HG03103 (cell line): ENCODE measurements at regions not wholly inside any gene's neighbourhood (a gene's known extent, or its start where the extent isn't known, plus 50 kb on each side); places are given as distances from the start of the nearest gene placed in this dataset.
"Not testable (repeated sequence)": the region's sequence is repeated elsewhere in the genome, so short reads cannot be mapped to it uniquely, and the experiment has no call there.

ENCODE experiments used
- ATAC-seq: cut with Tn5 transposase; IDR thresholded peaks from one replicate; pipeline ENCODE4 v1.9.1; 2021; ENCODE audit warnings: low read depth; ENCODE audit not compliant: unreplicated experiment

GRCh38 chr12:11446372-11446771 is 51.0 kb upstream of the PRB2 start:
- ATAC-seq, result no peak

- no peak for ATAC-seq
Measured at GRCh38 chr12:11457996-11458645, 62.8 kb upstream of the PRB2 start.

GRCh38 chr12:11460343-11461023 is 65.1 kb upstream of the PRB2 start:
- no peak for ATAC-seq

- ATAC-seq, result no peak
Measured at GRCh38 chr12:11461433-11461832, 66.1 kb upstream of the PRB2 start.

GRCh38 chr12:11477110-11477509 is 81.7 kb upstream of the PRB2 start:
- no peak for ATAC-seq

GRCh38 chr12:11482955-11483354 is 87.6 kb upstream of the PRB2 start:
- ATAC-seq, result no peak

GRCh38 chr12:11486623-11487444 is 91.5 kb upstream of the PRB2 start:
- peak; percentile 89 for ATAC-seq

- ATAC-seq, result no peak
Measured at GRCh38 chr12:11496157-11496851, 100.9 kb upstream of the PRB2 start.

- ATAC-seq, result no peak
Measured at GRCh38 chr12:11497438-11497837, 102.1 kb upstream of the PRB2 start.

- peak; percentile 70 for ATAC-seq
Measured at GRCh38 chr12:11497995-11498394, 102.6 kb upstream of the PRB2 start.

GRCh38 chr12:11498574-11498973 is 103.2 kb upstream of the PRB2 start:
- ATAC-seq, result not testable (repeated sequence)

GRCh38 chr12:11499806-11500187 is 104.4 kb upstream of the PRB2 start:
- ATAC-seq, result no peak

GRCh38 chr12:11500188-11500860 is 105.0 kb upstream of the PRB2 start:
- ATAC-seq, result no peak

- no peak for ATAC-seq
Measured at GRCh38 chr12:11500861-11501230, 105.5 kb upstream of the PRB2 start.

GRCh38 chr12:11508699-11509098 is 113.3 kb upstream of the PRB2 start:
- ATAC-seq, result no peak

GRCh38 chr12:11509326-11509725 is 114.0 kb upstream of the PRB2 start:
- ATAC-seq, result no peak

- no peak for ATAC-seq
Measured at GRCh38 chr12:11510671-11511070, 115.3 kb upstream of the PRB2 start.

- no peak for ATAC-seq
Measured at GRCh38 chr12:11513288-11513687, 117.9 kb upstream of the PRB2 start.

GRCh38 chr12:11517080-11517479 is 121.7 kb upstream of the PRB2 start:
- no peak for ATAC-seq

- no peak for ATAC-seq
Measured at GRCh38 chr12:11524446-11524845, 125.0 kb upstream of the ETV6 start.
